Stimulated activated CD4-positive, alpha-beta T cell treated with anti-CD3 and anti-CD28 coated beads, Interleukin-4, amount 100 ng/mL, for 48 hours (primary cell): ENCODE measurements at regions not wholly inside any gene's neighbourhood (a gene's known extent, or its start where the extent isn't known, plus 50 kb on each side); places are given as distances from the start of the nearest gene placed in this dataset.
"Not testable (repeated sequence)": the region's sequence is repeated elsewhere in the genome, so short reads cannot be mapped to it uniquely, and the experiment has no call there.

Source experiments
- DNase-seq, 2 donors: peaks; one replicate each; pipeline ENCODE4 v3.0.0-alpha.2; 2020; ENCODE audit warnings: low read depth in 2 of 2

DNA sequence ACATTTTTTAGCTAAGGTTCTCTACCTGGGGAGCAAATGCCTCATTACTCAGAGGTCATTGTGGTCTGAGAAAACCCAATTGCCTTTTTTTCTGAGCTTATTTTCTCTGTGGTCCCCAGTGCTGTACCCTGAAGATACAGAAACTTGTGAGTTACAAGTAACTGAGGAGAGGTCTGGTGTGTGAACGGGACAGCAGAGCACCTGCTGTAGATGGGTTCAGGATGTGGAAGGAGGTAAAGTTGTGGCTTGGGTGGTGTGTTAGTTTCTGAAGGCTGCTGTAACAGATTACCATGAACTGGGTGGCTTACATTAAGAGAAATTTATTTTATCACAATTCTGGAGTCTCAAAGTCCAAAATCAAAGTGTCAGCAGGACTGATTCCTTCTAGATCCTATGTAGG, 449.1 kb upstream of the NRP1 start:
- no peak for DNase-seq

DNA sequence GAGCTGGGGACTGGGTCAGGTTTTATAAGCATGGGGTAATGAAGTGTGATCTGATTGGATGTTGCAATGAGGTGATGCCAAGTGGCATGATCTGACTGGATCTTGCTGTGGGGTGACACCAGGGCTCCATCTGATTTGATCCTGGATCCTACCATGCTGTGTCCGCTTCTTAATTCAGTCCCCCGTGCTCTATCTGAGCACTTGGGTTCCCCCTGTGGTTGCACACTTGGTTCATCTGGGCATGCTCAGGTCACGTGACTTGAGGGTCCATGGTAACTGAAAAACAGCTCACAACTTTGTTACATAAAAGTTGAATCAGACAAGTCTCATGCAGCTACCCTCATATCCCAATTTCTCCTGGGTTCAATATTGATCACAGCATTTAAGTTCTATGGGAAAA, 448.6 kb upstream of the NRP1 start:
- DNase-seq: no peak

DNA sequence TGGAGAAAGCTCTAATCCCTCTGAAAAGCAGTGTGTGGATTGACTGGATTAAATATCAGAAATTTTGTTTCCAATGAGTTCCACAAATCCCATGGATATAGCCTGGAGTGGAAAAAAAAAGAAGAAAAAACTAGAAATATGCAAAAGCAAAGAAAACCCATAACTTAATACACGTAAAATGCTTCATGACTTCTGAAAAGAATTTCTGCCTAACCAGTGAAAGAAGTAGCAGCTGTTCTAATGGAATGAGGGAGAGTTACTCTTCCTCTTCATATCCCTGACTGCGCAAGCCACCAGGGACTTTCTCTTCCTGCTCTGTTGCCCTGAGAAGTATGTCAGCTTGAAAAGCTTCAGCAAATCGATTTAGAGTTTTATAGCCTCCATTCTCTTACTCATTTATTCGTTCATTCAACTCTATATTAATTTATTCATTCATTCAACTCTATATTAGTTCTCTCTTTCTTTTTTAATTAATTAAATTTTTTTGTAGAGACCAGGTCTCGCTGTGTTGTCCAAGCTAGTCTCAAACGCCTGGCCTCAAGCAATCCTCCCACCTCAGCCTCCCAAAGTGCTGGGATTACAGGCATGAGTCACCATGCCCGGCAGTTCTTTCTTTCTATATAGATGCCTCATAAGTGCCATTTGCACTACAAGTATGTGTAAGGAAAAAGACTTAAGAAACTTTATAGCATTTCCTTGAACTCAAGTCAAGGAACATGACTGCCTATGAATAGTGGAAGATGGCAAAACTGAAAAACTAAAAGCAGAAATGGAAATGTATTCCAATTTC, 447.3 kb upstream of the NRP1 start:
- no peak for DNase-seq

DNA sequence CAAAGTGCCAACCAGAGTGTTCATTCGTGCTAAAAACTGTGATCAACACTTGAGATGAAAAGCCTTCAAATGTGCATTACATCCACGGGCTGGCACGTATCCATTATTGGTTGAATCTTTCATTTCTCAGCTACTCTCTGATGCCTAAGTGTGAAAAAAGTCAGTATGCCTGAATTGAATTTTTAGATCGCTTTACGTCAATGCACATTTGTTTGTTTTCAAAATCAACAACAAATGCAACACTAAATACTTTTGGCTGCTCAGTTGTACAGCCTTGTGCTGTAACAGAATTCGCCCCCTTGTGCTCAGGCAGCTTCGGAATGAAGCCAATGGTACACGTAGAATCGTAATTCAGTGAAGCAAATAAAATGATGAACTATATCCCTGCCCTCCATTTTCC, 446.5 kb upstream of the NRP1 start:
- DNase-seq: no peak

DNA sequence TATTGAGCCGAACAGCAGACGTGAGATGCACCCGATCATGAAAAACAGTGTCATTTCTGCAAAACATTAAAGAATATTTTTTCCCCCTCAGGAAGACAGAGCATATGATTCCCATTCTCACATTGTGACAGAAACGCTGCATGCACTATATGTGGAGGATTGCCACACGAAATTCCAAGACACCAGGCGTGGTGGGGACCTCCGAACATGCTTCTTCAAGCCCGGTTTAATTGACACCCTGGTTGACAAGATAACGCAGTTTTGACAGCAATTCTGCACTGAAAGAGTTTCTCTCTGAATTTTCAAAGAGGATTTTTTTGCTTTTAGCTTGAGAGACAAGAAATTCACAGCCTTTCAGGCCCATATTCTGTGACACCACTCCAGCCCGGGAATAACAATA, 442.8 kb upstream of the NRP1 start:
- no peak for DNase-seq

DNA sequence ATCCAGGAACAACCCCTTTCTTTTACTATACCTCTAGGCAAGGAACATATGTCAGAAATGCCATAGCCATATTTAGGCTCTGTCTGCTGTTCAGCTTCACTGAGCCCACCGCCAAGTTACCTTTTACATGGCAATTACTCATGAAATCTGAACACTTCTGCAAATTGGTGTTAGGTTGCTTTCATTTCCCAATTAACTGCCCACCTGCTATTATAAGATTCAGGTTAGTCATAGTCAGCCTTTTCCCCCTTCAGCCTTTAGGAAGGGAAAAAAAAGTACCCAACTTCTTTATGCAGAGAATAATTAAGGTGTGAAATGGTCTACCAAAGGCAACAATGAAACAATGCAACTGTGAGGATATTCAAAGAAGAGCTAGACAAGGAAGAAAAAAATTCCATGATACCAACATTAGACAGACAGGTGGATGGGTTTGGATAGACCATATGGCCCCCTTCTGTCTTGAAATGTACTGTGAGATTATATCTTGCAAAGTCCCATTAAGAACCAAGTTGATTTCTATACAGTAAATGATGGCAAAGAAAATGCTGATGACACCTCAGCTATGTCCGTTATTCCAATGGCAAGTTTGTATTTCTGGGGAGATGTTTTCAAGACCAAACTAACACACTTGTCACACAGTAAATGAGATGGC, 442.1 kb upstream of the NRP1 start:
- no peak for DNase-seq

DNA sequence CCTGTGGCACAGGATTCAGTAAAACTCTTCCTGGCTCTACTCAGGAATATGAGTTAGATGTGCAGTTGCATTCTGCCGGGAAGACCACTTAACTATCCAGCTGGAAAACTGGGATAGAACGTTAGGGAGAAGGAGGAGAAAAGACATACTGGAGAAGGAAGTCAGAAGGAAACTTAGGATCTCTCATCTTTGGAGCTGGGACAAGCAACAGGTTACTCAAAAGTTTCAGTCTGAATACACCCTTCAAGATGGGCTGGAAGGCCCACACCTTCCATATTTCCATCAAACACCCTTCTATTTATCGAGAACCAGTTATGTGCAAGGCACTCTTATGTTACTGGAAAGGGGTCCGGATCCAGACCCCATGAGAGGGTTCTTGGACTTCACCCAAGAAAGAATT, 440.4 kb upstream of the NRP1 start:
- no peak for DNase-seq

DNA sequence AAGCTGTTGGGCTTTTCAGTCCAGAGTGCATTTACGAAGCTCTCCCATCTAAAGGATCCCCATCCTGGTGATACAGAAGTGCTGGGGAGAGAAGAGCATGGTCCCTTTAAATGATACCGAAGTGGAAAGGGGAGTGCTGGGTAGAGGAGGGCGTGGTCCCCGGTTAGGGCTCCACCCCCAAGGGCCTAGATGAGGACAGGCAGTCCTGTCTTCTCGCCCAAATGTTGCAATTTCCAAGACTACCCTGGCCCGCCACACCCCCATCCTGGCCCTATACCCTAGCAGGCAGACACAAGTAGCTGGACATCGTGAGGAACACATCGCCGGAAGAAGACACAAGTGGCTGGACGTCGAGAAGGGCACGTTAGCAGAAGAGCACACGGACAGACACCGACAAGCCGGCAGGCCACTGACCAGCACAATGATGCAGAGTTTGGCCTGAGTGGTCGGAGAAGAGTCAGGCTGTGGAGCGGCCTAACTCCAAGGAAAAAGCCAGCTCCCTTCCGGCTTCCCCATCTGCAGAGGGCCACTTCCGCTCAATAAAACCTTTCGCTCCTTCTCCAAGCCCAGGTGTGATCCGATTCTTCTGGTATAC, 439.5 kb upstream of the NRP1 start:
- no peak for DNase-seq

DNA sequence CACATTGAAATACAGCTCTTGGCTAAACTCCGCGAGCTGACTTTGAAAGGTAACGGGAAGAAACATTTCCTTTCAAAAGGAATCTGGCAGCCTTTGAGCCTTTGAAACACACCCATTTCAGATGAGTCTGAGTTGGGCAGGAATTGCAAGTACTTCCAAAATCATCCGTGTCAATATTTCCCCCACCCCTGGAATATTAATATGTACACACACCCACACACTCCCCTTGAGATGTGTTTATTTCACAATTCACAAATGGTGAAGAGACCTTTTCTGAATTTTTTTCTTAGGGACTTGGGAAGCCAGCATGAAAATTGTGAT, 438.7 kb upstream of the NRP1 start:
- DNase-seq: no peak

DNA sequence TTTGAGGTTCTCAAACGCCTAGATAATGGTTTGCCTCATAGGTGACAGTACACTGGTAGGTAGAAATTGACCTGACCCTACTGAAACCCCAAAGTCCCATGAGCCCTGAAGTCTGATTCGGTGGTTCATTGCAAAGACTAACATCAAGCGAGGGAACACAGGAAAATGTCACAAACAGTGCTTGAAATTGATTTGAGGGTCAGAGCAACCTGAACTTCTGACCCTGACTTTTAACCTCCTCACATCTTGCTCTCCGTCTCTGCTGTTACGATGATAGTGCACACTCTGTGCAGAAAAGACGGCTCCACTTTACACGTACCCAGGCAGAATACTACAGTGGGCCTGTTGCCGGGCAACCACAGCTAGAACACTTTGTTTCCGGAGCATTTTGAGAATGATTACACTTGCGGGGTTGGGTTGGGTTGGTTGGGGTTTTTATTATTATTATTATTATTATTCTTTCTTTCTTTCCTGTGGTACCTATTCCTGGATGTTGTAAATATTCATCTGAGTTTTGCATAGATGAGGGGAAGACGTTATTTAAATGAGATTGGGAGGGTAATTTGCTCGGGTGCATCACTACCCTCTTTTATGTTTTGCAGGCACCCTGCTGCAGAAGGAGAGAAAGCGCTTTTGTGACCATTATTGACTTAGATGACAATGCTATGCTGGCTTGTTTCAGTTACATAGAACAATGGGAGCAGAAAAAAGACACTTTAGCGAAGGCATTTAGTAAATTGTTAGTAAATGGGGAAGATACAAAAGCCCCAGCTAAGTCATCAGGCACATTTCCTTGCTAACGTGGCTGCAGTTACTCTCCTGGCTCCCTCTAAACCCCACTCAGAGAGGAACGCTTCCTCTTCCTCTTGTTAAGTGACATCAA, 438.1 kb upstream of the NRP1 start:
- DNase-seq: no peak

DNA sequence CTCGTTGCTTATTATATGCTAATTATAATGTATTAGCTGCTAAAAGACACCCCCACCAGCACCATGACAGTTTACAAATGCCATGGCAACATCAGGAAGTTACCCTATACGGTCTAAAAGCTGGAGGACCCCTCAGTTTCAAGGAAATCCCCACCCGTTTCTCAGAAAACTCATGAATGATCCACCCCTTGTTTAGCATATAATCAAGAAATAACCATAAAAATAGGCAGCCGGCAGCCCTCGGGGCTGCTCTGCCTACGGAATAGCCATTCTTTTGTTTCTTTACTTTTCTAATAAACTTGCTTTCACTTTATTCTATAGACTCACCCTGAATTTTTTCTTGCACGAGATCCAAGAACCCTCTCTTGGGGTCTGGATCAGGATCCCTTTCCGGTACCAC, 437.4 kb upstream of the NRP1 start:
- not testable (repeated sequence) for DNase-seq

DNA sequence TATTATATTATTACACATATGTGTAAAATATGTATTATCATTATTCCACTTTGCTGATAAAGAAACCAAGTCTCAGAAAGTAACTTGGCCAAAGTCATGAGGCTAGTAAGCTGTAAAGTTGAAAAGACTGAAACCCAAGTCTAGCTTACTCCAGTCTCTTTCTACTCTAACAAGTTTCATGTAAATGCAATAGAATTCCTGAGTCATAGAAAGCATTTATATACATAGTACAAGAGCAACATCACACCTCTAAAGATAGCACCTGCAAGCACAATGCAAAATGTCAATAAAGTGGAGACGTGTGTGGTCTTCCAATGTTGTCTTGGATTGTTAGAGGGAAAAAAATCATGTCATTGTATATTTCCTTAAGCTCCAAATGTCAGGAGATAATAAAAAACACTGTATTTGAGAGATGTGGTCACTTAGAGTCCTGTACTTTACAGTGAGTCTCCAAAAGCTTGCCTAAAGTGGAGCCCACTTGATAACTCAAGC, 430.3 kb upstream of the NRP1 start:
- DNase-seq: no peak

DNA sequence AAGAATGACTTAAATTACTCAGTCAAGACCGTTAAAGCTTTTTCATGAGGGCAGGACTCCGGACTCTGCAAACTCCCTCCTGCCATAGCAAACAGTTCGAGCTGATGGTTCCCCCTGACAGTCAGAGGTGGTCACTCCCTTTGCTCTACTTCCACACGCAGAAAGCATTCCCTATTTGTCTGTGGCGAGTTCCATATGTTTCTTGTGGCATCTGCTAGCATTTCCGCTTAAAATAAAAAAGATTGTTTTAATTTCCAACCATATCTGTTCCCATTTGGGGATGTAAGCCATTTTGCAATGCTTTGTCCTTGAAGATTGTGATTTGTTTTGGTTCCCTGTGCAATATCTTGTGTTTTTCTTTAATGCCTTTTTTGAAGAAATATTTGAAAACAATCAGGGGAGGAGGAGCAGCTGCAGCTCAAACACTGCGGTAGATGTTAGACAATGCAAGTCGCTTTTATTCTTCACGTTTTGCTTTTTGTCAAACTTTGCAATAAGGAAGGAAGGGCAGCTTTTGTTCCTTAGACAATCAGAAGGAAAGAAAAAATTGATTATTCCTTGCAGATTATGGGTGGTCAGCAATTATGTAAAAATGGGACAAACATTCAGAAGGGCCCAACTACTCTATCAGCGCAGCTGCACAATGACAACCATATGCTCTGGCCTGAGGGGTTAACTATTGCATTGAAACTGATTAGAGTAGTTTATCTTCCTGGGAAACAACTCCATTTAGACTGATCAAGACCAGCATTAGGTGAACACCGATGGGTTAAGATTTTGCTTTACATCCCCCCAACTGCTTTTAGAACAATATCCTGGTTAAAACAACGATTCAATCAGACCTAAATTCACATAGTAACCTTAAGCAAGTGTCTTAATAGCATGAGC, 425.8 kb upstream of the NRP1 start:
- no peak for DNase-seq

DNA sequence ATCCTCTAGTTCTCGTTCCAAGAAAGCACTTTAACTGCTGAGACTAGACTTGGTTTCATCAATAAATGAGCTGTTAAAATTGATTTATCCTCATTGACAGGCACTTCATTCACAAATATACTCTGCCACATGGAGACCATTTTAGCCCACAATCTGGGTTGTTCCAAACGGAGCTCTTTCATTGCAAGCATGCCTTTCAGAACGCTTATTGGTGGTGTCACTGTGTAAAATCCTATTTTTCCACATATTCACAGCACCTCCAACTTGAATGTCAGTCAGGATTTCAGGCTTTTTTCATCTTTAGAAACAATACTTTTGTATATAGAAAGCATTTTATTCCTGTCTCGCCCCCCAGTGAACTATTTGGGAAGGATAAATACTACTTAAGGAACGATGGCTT, 424.7 kb upstream of the NRP1 start:
- DNase-seq: no peak

DNA sequence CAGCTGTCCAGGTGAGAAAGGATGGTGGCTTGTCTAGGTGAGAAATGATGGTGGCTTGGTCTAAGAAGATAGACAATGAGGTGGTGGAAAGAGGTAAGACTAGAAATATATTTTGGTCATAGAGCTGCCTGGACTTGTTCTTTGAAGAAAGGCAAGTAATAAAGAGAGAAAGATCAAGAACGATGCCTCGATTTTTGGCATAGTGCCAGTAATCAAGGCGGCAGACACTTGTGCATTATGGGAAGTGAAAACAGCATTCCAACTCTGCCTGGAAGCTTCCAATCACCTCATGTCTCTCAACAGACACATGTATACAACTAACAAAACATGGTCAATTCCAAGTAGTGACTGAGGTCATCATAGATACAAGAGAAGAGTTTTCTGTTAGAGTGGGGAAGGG, 423.8 kb upstream of the NRP1 start:
- no peak for DNase-seq

DNA sequence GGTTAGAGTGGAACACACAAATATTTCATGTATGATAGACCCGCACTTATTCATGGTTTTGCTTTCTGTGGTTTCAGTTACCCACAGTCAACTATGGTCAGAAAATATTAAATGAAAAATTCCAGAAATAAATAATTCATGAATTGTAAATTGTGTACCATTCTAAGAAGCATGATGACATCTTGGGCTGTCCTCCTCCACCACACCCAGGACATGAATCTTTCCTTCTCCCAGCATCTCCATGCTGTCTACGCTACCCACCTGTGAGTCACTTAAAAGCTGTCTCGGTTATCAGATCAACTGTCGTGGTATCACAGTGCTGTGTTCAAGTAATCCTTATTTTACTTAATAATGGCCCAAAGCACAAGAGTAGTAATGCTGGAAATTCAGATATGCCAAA, 419.6 kb upstream of the NRP1 start:
- DNase-seq: no peak

DNA sequence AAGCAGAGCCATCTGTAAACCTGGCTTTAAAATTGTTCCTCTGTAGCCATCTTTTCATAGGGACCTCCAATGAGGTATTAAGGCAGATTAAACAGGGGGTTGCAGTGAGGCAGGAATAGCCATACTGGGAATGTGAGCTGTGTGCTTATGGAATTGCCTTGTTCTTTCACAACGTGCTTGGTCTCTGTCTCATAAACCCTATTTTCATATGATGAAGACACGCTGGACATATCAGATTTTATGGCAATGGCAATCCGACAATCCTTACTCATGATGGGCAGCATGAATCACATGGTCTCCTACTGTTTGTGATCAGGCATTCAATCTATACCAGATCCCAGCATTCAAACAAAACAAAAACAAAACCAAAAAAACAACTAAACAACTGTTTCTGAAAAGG, 418.9 kb upstream of the NRP1 start:
- no peak for DNase-seq

DNA sequence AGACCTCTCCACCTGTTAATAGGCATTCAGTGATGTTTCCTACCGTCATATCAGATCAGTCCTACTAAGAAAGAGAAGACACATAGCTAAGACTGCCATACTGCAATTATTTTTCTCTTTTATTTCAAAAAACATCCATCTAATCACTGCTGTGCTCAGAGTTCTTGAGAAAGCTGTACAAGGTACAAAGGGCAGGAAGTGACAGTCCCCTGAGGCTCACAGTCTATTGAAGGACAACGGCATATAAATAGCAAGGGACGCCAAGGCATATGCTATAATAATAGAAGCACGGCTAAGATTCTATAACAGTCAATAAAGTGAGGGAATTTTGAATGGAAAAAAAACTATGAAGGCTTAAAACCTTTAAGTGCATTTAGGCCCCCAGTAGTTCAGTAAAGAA, 415.3 kb upstream of the NRP1 start:
- no peak for DNase-seq

DNA sequence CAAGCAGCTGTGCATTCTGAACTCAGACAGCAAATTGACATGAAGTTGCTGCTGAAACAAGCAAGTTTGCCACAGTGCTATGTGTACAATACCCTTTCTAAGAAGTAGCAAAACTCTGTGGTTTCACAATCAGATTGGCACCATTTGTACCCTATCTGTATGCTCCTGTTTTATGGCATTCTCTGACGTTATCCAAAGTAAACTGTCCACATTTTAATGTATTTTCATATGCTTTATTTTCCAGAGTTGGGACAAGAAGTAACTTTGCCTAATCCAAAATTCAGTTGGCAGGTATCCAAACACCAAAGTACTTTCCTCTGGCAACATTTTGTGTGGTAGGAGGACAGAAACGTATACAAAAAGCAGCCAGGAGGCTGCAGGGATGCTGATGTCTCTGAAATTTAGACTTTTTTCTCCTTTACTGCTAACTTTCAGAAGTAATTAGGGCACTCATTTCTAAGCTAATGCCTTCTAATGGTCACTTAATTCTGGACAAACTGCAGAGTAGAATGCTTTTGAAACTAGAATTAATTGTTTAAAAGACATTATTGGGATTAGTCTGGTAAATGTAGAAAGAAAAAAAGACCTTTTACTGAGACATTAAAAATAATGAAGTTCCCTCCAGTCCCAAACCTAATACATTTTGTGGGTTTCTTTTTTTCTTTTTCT, 414.7 kb upstream of the NRP1 start:
- DNase-seq: no peak

DNA sequence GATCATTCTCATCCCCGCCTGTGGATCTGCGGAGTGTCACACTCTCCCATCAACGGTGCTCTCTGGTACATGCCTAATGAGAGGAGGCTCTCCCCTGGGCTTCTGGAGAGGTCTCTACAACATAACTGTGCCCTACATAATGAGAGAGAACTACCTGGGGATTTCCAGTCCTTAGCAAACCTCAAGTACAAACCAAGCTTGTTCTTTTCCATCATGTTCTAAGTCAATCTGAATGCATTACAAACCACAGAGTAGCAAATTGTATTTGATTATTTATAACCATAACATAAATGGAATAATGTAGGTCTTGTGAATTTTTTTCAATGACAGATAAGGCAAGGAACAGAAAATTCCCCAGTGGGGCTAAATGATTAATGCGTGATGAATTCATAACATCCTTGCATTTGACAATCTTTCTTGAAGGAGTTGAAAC, 412.4 kb upstream of the NRP1 start:
- no peak for DNase-seq

DNA sequence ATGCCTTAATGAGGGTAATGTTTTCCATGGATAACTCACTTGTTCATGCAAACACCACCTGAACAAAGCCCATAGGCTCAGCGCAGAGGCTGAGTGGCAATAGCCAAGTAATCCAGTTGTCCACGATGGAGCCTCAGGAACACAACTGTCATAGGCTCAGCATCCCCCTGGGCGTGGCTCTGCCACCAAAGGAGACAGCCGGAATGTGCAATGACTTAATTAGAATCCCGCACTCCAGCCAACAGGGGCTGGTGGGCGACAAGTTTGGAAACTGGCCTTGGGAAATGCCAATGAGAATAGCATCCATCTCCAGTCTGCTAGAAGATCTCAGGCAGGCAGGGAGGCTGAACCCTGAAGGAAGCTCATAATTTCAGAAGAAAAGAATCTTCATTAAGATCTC, 411.7 kb upstream of the NRP1 start:
- no peak for DNase-seq
